ENCODE measurements at regions not wholly inside any gene's neighbourhood (a gene's known extent, or its start where the extent isn't known, plus 50 kb on each side); places are given as distances from the start of the nearest gene placed in this dataset.

DNA sequence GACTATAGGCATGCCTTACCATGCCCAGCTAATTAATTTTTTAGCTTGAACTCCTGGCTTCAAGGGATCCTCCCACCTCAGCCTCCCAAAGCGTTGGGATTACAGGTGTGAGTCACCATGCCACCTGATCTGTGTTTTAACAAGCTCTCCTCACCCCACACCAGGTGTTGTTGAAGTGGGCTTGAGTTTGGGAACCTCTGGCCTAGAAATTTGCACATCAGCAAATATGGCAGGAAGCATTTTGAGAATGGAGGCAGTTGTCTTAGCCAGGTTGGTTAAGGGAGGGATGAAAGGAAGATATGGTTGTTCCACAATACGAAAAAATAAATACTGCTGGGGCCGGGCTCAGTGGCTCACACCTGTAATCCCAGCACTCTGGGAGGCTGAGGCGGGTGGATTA lies 433.1 kb downstream of the TYW1 start:
- H3K27ac ChIP-seq (ENCODE audit: low read depth, low read length), result no peak overlapping the region
- no peaks in the 10 kb centered on the region for H3K9me3 ChIP-seq (ENCODE audit: low read length)
- no peak for DNase-seq
- H3K27me3 ChIP-seq (ENCODE audit: insufficient read depth, low read length, poor library complexity, severe bottlenecking), result no peaks in the 10 kb centered on the region
- H3K36me3 ChIP-seq (ENCODE audit: insufficient read depth, low read length), result no peaks in the 10 kb centered on the region
- ChIA-PET POLR2A (no interaction called here), CTCF (no interaction called here)
- Mint-ChIP-seq H3K9me3 (peaks cover 9 to 14% (median 10%) of the 10 kb centered on the region in 5 donors), H3K4me3 (no peak overlapping the region), H3K36me3 (peaks cover 0 to 3% (median 0%) of the 10 kb centered on the region in 3 donors), H3K4me1 (no peaks in the 10 kb centered on the region), H3K27ac (no peak overlapping the region), H3K27me3 (peaks cover 7 to 14% of the 10 kb centered on the region in 2 donors)
- H3K4me1 ChIP-seq (ENCODE audit: insufficient read depth, low read length), result no peaks in the 10 kb centered on the region
- no peak overlapping the region for H3K4me3 ChIP-seq (ENCODE audit: low read length)

DNA sequence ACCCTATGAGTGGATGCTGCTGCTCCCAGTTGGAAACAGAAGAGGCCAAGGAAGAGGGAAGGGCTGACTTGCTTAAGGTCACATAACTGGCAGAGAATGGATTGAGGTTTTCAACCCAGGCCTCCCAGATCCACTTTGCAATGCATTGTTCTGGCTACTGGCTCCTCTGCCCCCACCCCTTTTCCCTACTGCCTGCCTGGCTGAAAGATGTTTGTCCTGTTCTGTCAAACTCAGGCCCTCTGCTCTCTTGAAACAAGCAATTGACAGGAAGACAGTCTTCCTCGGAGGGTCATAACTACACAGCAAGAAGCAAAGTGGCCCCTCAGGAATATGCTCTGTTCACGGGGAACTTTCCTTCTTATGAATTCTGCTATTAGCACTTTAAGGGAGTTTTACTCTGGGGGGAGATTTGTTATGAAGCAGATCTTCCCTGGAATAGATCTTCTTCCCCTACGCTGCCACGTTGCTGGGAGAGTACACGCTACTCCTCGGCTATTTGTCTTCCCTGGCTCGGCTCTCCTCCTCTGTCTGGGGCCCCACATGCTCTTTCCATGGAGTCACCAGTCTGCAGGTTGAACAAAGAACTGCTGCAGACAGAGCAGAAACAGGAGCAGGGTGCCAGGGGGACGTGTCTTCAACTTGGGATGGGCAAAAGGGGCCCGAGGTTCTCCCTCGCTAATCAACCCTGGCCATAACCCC lies 436.1 kb downstream of the TYW1 start:
- peaks cover 0 to 3% (median 0%) of the 10 kb centered on the region in 3 donors for H3K36me3 Mint-ChIP-seq
- H3K9me3 Mint-ChIP-seq, result peaks cover 10 to 16% (median 10%) of the 10 kb centered on the region in 5 donors
- POLR2A ChIA-PET, result no interaction called here
- CTCF ChIA-PET, result no interaction called here
- H3K27me3 Mint-ChIP-seq, result peaks cover 7 to 14% of the 10 kb centered on the region in 2 donors
- Histone ChIP-seq H3K27ac (ENCODE audit: low read depth, low read length) (no peak overlapping the region), H3K27me3 (ENCODE audit: insufficient read depth, low read length, poor library complexity, severe bottlenecking) (no peaks in the 10 kb centered on the region), H3K4me1 (ENCODE audit: insufficient read depth, low read length) (no peaks in the 10 kb centered on the region), H3K4me3 (ENCODE audit: low read length) (no peak overlapping the region), H3K9me3 (ENCODE audit: low read length) (no peaks in the 10 kb centered on the region), H3K36me3 (ENCODE audit: insufficient read depth, low read length) (no peaks in the 10 kb centered on the region)
- H3K4me1 Mint-ChIP-seq, result no peaks in the 10 kb centered on the region
- H3K4me3 Mint-ChIP-seq, result no peak overlapping the region
- H3K27ac Mint-ChIP-seq, result no peak overlapping the region
- no peak for DNase-seq

DNA sequence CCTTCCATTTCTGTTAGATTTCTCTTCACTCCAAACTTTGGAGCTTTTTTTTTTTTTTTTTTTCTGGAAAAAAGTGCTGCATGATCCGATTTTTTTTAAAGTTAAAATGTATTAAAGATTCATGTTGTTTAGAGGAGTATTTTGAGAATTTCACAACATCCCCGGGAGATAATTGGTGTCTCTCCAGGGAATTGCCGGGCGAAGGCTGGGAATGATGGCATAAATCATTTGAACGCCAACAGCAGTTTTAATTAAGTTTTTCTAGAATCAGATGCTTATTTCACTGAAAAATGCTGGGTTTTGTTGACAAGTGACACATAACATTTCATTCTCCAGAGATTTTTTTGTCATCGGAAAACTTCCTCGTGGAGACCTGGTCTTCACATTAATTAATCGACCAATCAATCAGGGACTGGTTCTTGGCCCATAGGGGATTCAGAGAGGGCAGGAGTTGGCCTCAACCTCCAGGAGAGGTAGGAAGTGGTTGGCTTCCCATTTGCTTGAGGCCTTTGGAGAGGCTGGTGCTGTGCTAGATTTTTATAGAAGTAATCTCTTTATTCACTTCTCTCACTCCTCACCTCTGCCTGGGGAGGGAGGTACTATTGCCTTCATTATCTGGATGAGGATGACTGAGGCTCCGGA lies 439.4 kb downstream of the TYW1 start:
- Histone ChIP-seq H3K27me3 (ENCODE audit: insufficient read depth, low read length, poor library complexity, severe bottlenecking) (no peaks in the 10 kb centered on the region), H3K4me3 (ENCODE audit: low read length) (no peak overlapping the region), H3K36me3 (ENCODE audit: insufficient read depth, low read length) (no peaks in the 10 kb centered on the region), H3K9me3 (ENCODE audit: low read length) (no peaks in the 10 kb centered on the region), H3K27ac (ENCODE audit: low read depth, low read length) (no peak overlapping the region), H3K4me1 (ENCODE audit: insufficient read depth, low read length) (no peaks in the 10 kb centered on the region)
- POLR2A ChIA-PET, result no interaction called here
- Mint-ChIP-seq H3K9me3 (peaks cover 10 to 15% (median 10%) of the 10 kb centered on the region in 5 donors), H3K27ac (no peak overlapping the region), H3K27me3 (peaks cover 3 to 5% of the 10 kb centered on the region in 2 donors), H3K4me1 (no peaks in the 10 kb centered on the region), H3K36me3 (peaks cover 0 to 3% (median 0%) of the 10 kb centered on the region in 3 donors), H3K4me3 (no peak overlapping the region)
- no peak for DNase-seq
- CTCF ChIA-PET, result no interaction called here

DNA sequence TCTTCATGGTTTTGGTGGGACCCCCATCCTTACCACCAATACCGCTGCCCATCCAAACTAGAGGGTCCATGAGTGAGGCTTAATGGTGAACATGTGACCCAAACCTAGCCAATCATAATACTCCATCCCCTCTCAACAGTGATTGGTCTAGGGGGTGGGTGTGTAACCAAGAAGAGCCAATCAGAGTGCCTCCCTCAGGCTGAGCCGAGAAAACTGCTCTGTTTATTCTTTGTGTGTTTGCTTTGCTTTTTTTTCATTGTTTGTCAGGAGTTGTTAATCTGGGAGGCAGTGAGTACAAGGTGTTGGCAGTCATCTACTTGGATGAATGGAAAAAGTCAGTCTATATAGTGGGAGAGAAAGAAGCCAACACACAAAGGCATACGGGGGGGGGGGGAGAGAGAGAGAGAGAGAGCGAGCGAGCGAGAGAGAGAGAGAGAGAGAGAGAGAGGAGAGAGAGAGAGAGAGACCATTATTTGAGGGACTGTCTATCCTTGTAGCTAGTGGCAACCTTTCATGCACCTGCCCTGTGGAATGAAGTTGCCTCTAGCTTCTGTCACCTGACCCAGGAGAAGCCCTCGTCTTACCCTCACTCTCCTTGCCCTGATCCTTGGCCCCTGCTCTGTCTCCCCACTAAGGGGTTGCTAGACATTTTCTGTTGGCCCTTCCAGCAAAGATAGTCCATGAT lies 441.7 kb downstream of the TYW1 start:
- peaks cover 0 to under 1% of the 10 kb centered on the region in 2 donors for H3K27me3 Mint-ChIP-seq
- H3K27ac Mint-ChIP-seq, result no peak overlapping the region
- POLR2A ChIA-PET, result no interaction called here
- CTCF ChIA-PET, result no interaction called here
- no peaks in the 10 kb centered on the region for H3K4me1 Mint-ChIP-seq
- no peaks in the 10 kb centered on the region for H3K36me3 ChIP-seq (ENCODE audit: insufficient read depth, low read length)
- peaks cover 0 to 3% (median 0%) of the 10 kb centered on the region in 3 donors for H3K36me3 Mint-ChIP-seq
- H3K9me3 Mint-ChIP-seq, result peaks cover 7 to 15% (median 9%) of the 10 kb centered on the region in 5 donors
- H3K4me3 ChIP-seq (ENCODE audit: low read length), result no peak overlapping the region
- no peak overlapping the region for H3K27ac ChIP-seq (ENCODE audit: low read depth, low read length)
- no peak for DNase-seq
- H3K9me3 ChIP-seq (ENCODE audit: low read length), result no peaks in the 10 kb centered on the region
- H3K4me1 ChIP-seq (ENCODE audit: insufficient read depth, low read length), result no peaks in the 10 kb centered on the region
- no peak overlapping the region for H3K4me3 Mint-ChIP-seq
- H3K27me3 ChIP-seq (ENCODE audit: insufficient read depth, low read length, poor library complexity, severe bottlenecking), result no peaks in the 10 kb centered on the region

DNA sequence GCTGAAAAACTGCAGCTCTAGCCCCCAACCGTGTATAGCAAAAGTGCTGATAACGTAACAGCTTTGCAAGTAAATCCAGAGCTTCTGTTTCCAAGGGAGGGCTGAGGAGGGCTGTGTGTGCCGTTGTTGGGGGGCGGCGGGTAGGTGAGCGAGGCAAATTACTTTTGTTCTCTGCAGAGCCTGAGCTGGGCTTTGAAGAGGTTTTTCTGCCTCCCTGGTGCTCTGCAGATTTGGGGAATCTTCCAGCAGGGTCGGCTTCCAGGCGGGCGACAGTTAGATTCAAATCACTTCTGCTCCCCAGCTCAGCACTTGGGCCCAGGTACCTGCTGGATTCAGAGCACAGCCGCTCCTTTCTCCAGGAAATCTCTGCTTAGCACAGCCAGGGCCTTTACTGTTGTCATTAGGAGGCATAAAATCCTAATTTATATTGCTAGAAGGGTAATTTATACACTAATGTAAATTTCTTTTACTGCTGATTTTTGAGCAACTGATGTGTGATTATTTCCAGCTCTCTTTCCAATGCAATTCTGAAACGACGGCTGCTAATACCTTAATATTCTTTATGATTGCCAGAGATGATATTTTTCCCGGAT lies 442.4 kb downstream of the TYW1 start:
- peaks cover 3 to 12% (median 4%) of the 10 kb centered on the region in 5 donors for H3K9me3 Mint-ChIP-seq
- H3K27me3 ChIP-seq (ENCODE audit: insufficient read depth, low read length, poor library complexity, severe bottlenecking), result no peaks in the 10 kb centered on the region
- no peaks in the 10 kb centered on the region for H3K4me1 ChIP-seq (ENCODE audit: insufficient read depth, low read length)
- H3K4me3 ChIP-seq (ENCODE audit: low read length), result no peak overlapping the region
- ChIA-PET POLR2A (no interaction called here), CTCF (no interaction called here)
- H3K36me3 ChIP-seq (ENCODE audit: insufficient read depth, low read length), result no peaks in the 10 kb centered on the region
- no peaks in the 10 kb centered on the region for H3K9me3 ChIP-seq (ENCODE audit: low read length)
- H3K27me3 Mint-ChIP-seq, result no peaks in the 10 kb centered on the region
- peaks cover 0 to 3% (median 0%) of the 10 kb centered on the region in 3 donors for H3K36me3 Mint-ChIP-seq
- no peak overlapping the region for H3K27ac Mint-ChIP-seq
- H3K4me3 Mint-ChIP-seq, result no peak overlapping the region
- H3K27ac ChIP-seq (ENCODE audit: low read depth, low read length), result no peak overlapping the region
- no peak for DNase-seq
- no peaks in the 10 kb centered on the region for H3K4me1 Mint-ChIP-seq

DNA sequence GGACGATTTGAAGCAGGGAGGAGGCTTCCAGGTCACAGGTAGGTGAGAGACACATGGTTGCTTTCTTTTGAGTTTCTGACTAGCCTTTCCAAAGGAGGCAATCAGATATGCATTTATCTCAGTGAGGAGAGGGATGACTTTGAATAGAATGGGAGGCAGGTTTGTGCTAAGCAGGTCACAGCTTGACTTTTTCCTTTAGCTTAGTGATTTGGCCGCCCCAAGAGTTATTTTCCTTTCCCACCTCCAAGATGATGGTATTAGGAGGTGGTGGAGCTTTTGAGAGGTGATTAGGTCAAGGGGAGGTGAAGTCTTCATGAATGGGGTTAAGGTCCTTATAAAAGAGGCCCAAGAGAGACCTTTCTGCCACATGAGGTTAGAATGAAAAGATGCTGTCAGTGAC lies 443.7 kb downstream of the TYW1 start:
- Mint-ChIP-seq H3K27ac (peak overlapping the region in 1 of 8 donors; percentile 47), H3K27me3 (no peaks in the 10 kb centered on the region), H3K4me3 (no peak overlapping the region), H3K36me3 (no peaks in the 10 kb centered on the region), H3K4me1 (no peaks in the 10 kb centered on the region), H3K9me3 (peaks cover 0 to 3% (median 2%) of the 10 kb centered on the region in 5 donors)
- Histone ChIP-seq H3K27ac (ENCODE audit: low read depth, low read length) (no peak overlapping the region), H3K27me3 (ENCODE audit: insufficient read depth, low read length, poor library complexity, severe bottlenecking) (no peaks in the 10 kb centered on the region), H3K36me3 (ENCODE audit: insufficient read depth, low read length) (no peaks in the 10 kb centered on the region), H3K4me3 (ENCODE audit: low read length) (no peak overlapping the region), H3K9me3 (ENCODE audit: low read length) (no peaks in the 10 kb centered on the region), H3K4me1 (ENCODE audit: insufficient read depth, low read length) (no peaks in the 10 kb centered on the region)
- POLR2A ChIA-PET, result no interaction called here
- no peak for DNase-seq
- CTCF ChIA-PET, result no interaction called here

DNA sequence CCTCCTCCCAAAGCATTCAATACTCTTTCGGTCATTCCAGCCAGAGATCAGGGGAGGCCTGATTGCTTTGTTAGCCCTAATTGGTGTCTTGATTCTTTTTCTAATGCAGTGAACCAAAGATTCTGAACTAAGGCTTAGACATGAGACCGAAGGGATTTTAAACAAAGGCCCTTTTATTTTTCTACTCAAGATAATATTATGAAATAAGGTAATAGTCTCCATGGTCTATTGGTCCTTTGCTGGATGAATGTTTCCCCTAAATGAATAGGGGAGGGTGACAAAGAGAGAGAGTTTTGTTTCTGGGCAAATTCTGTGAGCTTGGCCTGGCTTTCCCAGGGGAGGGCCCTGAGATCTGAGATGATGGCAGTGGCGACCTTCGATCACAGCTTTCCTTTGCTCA lies 449.1 kb downstream of the TYW1 start:
- Histone ChIP-seq H3K4me3 (ENCODE audit: low read length) (no peak overlapping the region), H3K36me3 (ENCODE audit: insufficient read depth, low read length) (no peaks in the 10 kb centered on the region), H3K27ac (ENCODE audit: low read depth, low read length) (no peak overlapping the region), H3K27me3 (ENCODE audit: insufficient read depth, low read length, poor library complexity, severe bottlenecking) (no peaks in the 10 kb centered on the region), H3K4me1 (ENCODE audit: insufficient read depth, low read length) (no peaks in the 10 kb centered on the region), H3K9me3 (ENCODE audit: low read length) (no peaks in the 10 kb centered on the region)
- no peak overlapping the region for H3K4me3 Mint-ChIP-seq
- POLR2A ChIA-PET, result no interaction called here
- H3K4me1 Mint-ChIP-seq, result no peaks in the 10 kb centered on the region
- no peaks in the 10 kb centered on the region for H3K27me3 Mint-ChIP-seq
- no peak for DNase-seq
- no peak overlapping the region for H3K27ac Mint-ChIP-seq
- CTCF ChIA-PET, result no interaction called here
- H3K9me3 Mint-ChIP-seq, result peaks cover 0 to 2% (median 0%) of the 10 kb centered on the region in 5 donors
- no peaks in the 10 kb centered on the region for H3K36me3 Mint-ChIP-seq

DNA sequence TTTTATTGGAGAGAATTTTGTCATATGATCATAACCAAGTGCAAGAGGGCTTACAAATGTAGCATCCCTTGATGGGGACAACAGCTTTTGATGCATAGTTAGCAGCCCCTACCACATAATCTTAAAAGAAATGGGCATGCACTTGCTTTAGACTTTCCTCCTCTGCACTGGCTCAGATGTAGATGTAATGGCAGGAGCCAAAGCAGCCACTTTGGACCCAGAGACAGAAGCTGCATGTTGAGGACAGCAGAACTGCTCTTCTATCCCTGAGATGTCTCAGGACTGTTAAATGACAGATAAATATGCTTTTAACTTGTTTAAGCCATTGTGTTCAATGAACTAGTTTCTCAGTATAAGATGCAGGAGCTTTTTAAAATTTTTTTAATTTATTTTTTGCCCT lies 450.7 kb downstream of the TYW1 start:
- Histone ChIP-seq H3K27me3 (ENCODE audit: insufficient read depth, low read length, poor library complexity, severe bottlenecking) (no peaks in the 10 kb centered on the region), H3K4me1 (ENCODE audit: insufficient read depth, low read length) (no peaks in the 10 kb centered on the region), H3K4me3 (ENCODE audit: low read length) (no peak overlapping the region), H3K27ac (ENCODE audit: low read depth, low read length) (no peak overlapping the region), H3K36me3 (ENCODE audit: insufficient read depth, low read length) (no peaks in the 10 kb centered on the region), H3K9me3 (ENCODE audit: low read length) (no peaks in the 10 kb centered on the region)
- Mint-ChIP-seq H3K4me1 (no peaks in the 10 kb centered on the region), H3K9me3 (no peaks in the 10 kb centered on the region), H3K27ac (no peak overlapping the region), H3K36me3 (no peaks in the 10 kb centered on the region), H3K4me3 (no peak overlapping the region), H3K27me3 (no peaks in the 10 kb centered on the region)
- ChIA-PET CTCF (no interaction called here), POLR2A (no interaction called here)
- DNase-seq, result no peak
